ENCODE measurements at regions not wholly inside any gene's neighbourhood (a gene's known extent, or its start where the extent isn't known, plus 50 kb on each side); places are given as distances from the start of the nearest gene placed in this dataset.

DNA sequence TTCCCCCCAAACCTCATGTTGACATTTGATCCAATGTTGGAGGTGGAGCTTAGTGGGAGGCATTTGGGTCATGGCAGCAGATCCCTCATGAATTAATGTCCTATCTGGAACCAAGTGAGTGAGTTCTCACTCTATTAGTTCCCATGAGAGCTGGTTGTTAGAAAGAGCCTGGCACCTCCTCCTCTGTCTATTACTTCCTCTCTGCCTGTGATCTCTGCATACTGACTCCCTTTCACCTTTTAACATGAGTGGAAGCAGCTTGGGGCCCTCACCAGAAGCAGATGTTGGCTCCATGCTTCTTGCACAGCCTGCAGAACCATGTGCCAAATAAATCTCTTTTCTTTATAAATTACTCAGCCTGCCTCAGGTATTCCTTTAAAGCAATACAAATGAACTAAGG is 127.3 kb upstream of the RALGAPA2 start:
- TF ChIP-seq, protein P1, sequence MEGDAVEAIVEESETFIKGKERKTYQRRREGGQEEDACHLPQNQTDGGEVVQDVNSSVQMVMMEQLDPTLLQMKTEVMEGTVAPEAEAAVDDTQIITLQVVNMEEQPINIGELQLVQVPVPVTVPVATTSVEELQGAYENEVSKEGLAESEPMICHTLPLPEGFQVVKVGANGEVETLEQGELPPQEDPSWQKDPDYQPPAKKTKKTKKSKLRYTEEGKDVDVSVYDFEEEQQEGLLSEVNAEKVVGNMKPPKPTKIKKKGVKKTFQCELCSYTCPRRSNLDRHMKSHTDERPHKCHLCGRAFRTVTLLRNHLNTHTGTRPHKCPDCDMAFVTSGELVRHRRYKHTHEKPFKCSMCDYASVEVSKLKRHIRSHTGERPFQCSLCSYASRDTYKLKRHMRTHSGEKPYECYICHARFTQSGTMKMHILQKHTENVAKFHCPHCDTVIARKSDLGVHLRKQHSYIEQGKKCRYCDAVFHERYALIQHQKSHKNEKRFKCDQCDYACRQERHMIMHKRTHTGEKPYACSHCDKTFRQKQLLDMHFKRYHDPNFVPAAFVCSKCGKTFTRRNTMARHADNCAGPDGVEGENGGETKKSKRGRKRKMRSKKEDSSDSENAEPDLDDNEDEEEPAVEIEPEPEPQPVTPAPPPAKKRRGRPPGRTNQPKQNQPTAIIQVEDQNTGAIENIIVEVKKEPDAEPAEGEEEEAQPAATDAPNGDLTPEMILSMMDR (IDR thresholded peaks at IDR 0.05), result no peak
- TF ChIP-seq POLR2A (IDR thresholded peaks at IDR 0.05), result no peak

Data from breast epithelium (tissue), 3 donors.